ENCODE measurements at regions not wholly inside any gene's neighbourhood (a gene's known extent, or its start where the extent isn't known, plus 50 kb on each side); places are given as distances from the start of the nearest gene placed in this dataset.

DNA sequence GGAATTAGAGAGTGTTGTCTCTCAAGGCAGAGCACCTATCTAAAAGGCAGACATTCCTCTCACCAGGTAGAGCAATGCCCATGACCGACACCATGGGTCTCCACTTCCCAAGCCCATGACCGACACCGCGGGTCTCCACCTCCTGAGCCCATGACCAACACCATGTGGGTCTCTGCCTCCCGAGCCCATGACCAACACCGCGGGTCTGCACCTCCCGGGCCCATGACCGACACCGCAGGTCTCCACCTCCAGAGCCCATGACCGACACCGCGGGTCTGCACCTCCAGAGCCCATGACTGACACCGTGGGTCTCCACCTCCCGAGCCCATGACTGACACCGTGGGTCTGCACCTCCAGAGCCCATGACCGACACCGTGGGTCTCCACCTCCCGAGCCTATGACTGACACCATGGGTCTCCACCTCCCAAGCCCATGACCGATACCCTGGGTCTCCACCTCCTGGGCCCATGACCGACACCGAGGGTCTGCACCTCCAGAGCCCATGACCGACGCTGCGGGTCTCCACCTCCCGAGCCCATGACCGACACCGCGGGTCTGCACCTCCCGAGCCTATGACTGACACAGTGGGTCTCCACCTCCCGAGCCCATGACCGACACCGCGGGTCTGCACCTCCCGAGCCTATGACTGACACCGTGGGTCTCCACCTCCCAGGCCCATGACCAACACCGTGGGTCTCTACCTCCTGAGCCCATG lies 262.4 kb upstream of the SALL3 start:
- no peak for TF ChIP-seq ZC3H10 (CRISPR knock-in tag; IDR thresholded peaks at IDR 0.05)
- TF ChIP-seq CREB5 (CRISPR knock-in tag; IDR thresholded peaks at IDR 0.05; ENCODE audit: low read depth), result no peak
